Activated CD8-positive, alpha-beta T cell treated with anti-CD3 and anti-CD28 coated beads, Interleukin-2, amount 10 ng/mL, durations not matched to agents 7 days and 5 days (primary cell): ENCODE measurements at regions not wholly inside any gene's neighbourhood (a gene's known extent, or its start where the extent isn't known, plus 50 kb on each side); places are given as distances from the start of the nearest gene placed in this dataset.

Experiments used
- ATAC-seq: fragments of 150-1000 bp; cut with Tn5 transposase; one replicate; pipeline ENCODE4 v1.10.0; 2021; ENCODE audit warnings: moderate library complexity
- CTCF ChIA-PET: fragments of 350-600 bp; sonication (Branson Sonifier 250); formaldehyde crosslinking; loops from one replicate; lab custom pipeline; 2021; ENCODE audit warnings: antibody characterized with exemption; lab: Charles Lee
- POLR2A ChIA-PET: fragments of 350-600 bp; sonication (Branson Sonifier 250); formaldehyde crosslinking; loops from one replicate; lab custom pipeline; 2021; ENCODE audit warnings: antibody characterized with exemption; lab: Charles Lee
- DNase-seq: peaks from one replicate; pipeline ENCODE4 v3.0.0-alpha.2; 2020
- H3K27ac Mint-ChIP-seq: one replicate; pipeline ENCODE4 v1.8.0; 2021; ENCODE audit warnings: mild to moderate bottlenecking, mixed read lengths
- H3K27me3 Mint-ChIP-seq: one replicate; pipeline ENCODE4 v1.8.0; 2021; ENCODE audit warnings: low read depth, mixed read lengths
- H3K36me3 Mint-ChIP-seq: one replicate; pipeline ENCODE4 v1.8.0; 2021; ENCODE audit warnings: low read depth, mixed read lengths
- H3K4me1 Mint-ChIP-seq: one replicate; pipeline ENCODE4 v1.8.0; 2021; ENCODE audit warnings: low read depth, mixed read lengths
- H3K4me3 Mint-ChIP-seq: one replicate; pipeline ENCODE4 v1.8.0; 2021; ENCODE audit warnings: mild to moderate bottlenecking, mixed read lengths
- H3K9me3 Mint-ChIP-seq: one replicate; pipeline ENCODE4 v1.8.0; 2022; ENCODE audit warnings: mixed read lengths; ENCODE audit not compliant: insufficient read depth

GRCh38 chr1:80917826-80918225, 882.9 kb upstream of the ADGRL2 start:
- CTCF ChIA-PET = no interaction called here
- no peak for DNase-seq

DNA sequence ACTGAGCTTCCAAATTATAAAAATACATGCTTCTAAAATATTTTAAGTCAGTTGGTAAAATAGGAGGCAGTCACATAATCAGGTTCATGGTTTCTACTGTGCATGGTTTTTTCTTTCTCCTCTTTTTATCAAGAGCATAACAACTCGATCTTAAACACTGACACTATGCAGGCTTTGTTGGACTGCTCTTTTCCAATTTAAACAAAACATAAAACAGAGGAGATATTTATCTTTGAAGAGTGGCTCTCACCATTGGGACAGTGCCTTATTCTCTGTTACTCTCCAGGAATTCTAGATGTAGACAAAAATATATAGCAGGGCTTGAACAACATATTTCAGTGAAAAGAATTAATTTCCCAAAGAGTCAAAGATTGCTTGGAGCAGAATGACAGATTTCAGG, 883.5 kb upstream of the ADGRL2 start:
- POLR2A ChIA-PET = no interaction called here
- Mint-ChIP-seq H3K27me3 (no peaks in the 10 kb centered on the region), H3K4me1 (no peaks in the 10 kb centered on the region), H3K36me3 (no peaks in the 10 kb centered on the region), H3K4me3 (no peak overlapping the region), H3K9me3 (peaks cover 4% of the 10 kb centered on the region), H3K27ac (no peak overlapping the region)
- no peak for ATAC-seq
- no peak for DNase-seq
- CTCF ChIA-PET = no interaction called here

More at GRCh38 chr1:80917826-80918225, 882.9 kb upstream of the ADGRL2 start:
- Mint-ChIP-seq H3K4me3 (no peak overlapping the region), H3K27ac (no peak overlapping the region), H3K9me3 (peaks cover 4% of the 10 kb centered on the region), H3K27me3 (no peaks in the 10 kb centered on the region), H3K4me1 (no peaks in the 10 kb centered on the region), H3K36me3 (no peaks in the 10 kb centered on the region)
- no peak for ATAC-seq
- POLR2A ChIA-PET = no interaction called here

DNA sequence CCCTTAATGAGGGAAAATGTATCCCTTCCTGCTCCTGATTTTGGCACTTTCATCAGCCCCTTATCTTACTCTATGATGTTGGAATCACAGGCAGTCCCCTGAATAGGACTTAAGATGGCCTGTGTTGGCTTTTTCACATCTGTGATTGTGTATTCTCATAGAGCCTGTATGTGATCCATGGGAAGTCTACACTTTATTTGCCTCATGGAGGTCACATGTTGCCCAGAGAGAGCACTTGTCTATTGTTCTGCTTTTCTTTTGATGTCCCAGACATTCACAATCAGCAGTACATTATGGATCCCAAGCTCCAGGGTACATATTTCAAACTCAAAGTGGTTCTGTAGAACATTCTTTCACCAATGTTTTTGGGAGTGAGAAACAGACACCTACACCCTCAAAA, 885.2 kb upstream of the ADGRL2 start:
- ATAC-seq (no peak), DNase-seq (no peak)
- ChIA-PET CTCF (no interaction called here), POLR2A (no interaction called here)
- Mint-ChIP-seq H3K36me3 (no peaks in the 10 kb centered on the region), H3K27me3 (no peaks in the 10 kb centered on the region), H3K4me1 (no peaks in the 10 kb centered on the region), H3K4me3 (no peak overlapping the region), H3K9me3 (peaks cover 4% of the 10 kb centered on the region), H3K27ac (no peak overlapping the region)

- H3K27ac Mint-ChIP-seq = no peak overlapping the region
- peaks cover 4% of the 10 kb centered on the region for H3K9me3 Mint-ChIP-seq
- ATAC-seq (no peak), DNase-seq (no peak)
- CTCF ChIA-PET = interaction anchor here (1.0 kb wide), 1 partner anchor 10 kb away, joined by 3 read pairs; no protein-coding TSS in a partner anchor
- H3K27me3 Mint-ChIP-seq = no peaks in the 10 kb centered on the region
- POLR2A ChIA-PET = no interaction called here
- no peaks in the 10 kb centered on the region for H3K36me3 Mint-ChIP-seq
- H3K4me3 Mint-ChIP-seq = no peak overlapping the region
- no peaks in the 10 kb centered on the region for H3K4me1 Mint-ChIP-seq
These were observed 890.3 kb upstream of the ADGRL2 start for GRCh38 chr1:80910426-80910825.

DNA sequence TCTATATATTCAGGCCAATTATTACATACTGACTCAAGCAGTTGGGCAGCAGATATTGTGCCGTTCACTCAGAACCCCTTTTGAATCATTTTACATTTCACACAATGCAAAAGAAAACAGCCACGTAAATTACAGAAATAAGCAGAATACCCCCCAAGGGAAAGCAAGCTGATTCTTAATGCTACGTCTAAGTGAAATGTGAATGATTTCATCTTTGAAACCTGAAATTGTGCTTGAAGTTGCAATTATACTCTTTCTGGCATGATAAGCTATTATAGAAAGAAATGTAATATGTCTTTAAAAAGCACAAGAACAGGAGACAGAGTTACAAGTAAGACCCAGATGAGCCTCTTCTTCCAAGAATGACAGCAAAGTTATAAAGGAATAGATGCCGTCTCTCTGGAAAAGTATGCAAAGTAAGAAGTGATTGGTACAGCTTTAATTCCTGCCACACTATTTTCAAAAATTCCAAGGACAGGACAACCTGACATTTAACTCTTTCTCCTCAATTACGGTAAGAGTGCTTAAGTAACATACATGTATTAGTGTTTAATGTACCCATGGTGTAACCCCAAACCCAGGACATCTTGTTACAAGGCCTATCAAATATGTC, 891.5 kb upstream of the ADGRL2 start:
- no peaks in the 10 kb centered on the region for H3K36me3 Mint-ChIP-seq
- peaks cover 4% of the 10 kb centered on the region for H3K9me3 Mint-ChIP-seq
- no peaks in the 10 kb centered on the region for H3K27me3 Mint-ChIP-seq
- H3K27ac Mint-ChIP-seq = no peak overlapping the region
- ATAC-seq = no peak
- ChIA-PET POLR2A (no interaction called here), CTCF (interaction anchor here (1.0 kb wide), 1 partner anchor 9 kb away, joined by 3 read pairs; no protein-coding TSS in a partner anchor)
- no peak for DNase-seq
- H3K4me1 Mint-ChIP-seq = no peaks in the 10 kb centered on the region
- H3K4me3 Mint-ChIP-seq = no peak overlapping the region

DNA sequence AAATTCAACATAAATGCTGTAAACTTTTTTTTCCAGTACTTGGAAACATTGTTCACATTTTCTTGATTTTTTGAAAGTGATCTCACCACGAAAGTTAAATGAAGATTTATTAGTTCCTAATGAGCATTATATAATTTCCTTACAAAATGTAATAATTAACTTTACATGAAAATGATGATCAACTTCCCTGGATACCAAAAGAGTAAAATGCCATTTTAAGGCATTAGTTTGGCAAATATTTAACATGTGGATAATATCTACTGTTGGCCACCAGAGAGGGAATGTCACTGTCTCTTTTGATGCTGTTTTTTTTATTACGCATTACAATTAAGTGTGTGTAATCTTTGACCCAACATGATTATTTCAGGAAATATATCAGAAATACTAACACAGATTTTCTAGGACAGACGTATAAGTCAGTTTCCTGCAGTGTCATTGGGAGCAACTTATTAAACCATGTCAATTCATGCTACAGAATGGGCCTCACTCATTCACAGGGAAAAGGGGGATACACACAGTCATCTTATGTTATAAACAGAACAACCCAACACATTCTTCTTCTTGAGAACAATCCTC, 903.9 kb upstream of the ADGRL2 start:
- no peaks in the 10 kb centered on the region for H3K36me3 Mint-ChIP-seq
- CTCF ChIA-PET = no interaction called here
- H3K4me3 Mint-ChIP-seq = no peak overlapping the region
- peaks cover 19% of the 10 kb centered on the region for H3K9me3 Mint-ChIP-seq
- no peak overlapping the region for H3K27ac Mint-ChIP-seq
- no peaks in the 10 kb centered on the region for H3K27me3 Mint-ChIP-seq
- POLR2A ChIA-PET = no interaction called here
- no peak for DNase-seq
- no peak for ATAC-seq
- H3K4me1 Mint-ChIP-seq = no peaks in the 10 kb centered on the region

GRCh38 chr1:80894921-80895320, 905.8 kb upstream of the ADGRL2 start:
- no peaks in the 10 kb centered on the region for H3K36me3 Mint-ChIP-seq
- ATAC-seq (no peak), DNase-seq (no peak)
- H3K4me1 Mint-ChIP-seq = no peaks in the 10 kb centered on the region
- H3K27me3 Mint-ChIP-seq = no peaks in the 10 kb centered on the region
- CTCF ChIA-PET = no interaction called here
- POLR2A ChIA-PET = no interaction called here
- peaks cover 14% of the 10 kb centered on the region for H3K9me3 Mint-ChIP-seq
- no peak overlapping the region for H3K27ac Mint-ChIP-seq
- H3K4me3 Mint-ChIP-seq = no peak overlapping the region

GRCh38 chr1:80893115-80893514, 907.6 kb upstream of the ADGRL2 start:
- CTCF ChIA-PET = no interaction called here
- Mint-ChIP-seq H3K27ac (no peak overlapping the region), H3K27me3 (no peaks in the 10 kb centered on the region), H3K4me3 (no peak overlapping the region), H3K9me3 (peaks cover 10% of the 10 kb centered on the region), H3K4me1 (no peaks in the 10 kb centered on the region), H3K36me3 (no peaks in the 10 kb centered on the region)
- ATAC-seq = no peak
- DNase-seq = no peak
- POLR2A ChIA-PET = no interaction called here

DNA sequence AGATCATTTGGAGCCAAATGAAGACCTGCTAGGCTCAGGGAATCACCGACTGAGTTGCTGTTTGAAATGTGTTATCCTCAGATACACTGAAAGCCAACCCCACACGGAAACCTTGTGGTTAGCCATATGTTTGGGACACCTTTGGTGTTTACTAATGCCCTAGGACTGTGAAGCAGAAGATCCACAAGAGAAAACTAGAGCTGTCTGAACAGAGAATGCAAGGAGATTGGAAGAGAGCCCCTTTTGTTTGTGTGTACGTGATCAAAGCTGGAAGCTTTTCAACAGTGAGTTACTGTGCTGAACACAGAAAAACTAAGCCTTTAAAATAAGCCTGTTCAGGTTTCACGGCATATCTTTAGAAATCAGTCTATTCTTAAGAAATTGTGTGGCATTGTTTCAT, 908.2 kb upstream of the ADGRL2 start:
- no peaks in the 10 kb centered on the region for H3K27me3 Mint-ChIP-seq
- no peak for ATAC-seq
- no peaks in the 10 kb centered on the region for H3K36me3 Mint-ChIP-seq

GRCh38 chr1:80891871-80892270, 908.9 kb upstream of the ADGRL2 start:
- H3K36me3 Mint-ChIP-seq = no peaks in the 10 kb centered on the region

More for the DNA sequence above, 908.2 kb upstream of the ADGRL2 start:
- Mint-ChIP-seq H3K9me3 (peaks cover 7% of the 10 kb centered on the region), H3K4me1 (no peaks in the 10 kb centered on the region), H3K4me3 (no peak overlapping the region), H3K27ac (no peak overlapping the region)
- CTCF ChIA-PET = no interaction called here
- POLR2A ChIA-PET = no interaction called here
- DNase-seq = no peak

GRCh38 chr1:80882553-80882952, 918.2 kb upstream of the ADGRL2 start:
- CTCF ChIA-PET = no interaction called here
- POLR2A ChIA-PET = no interaction called here
- no peaks in the 10 kb centered on the region for H3K4me1 Mint-ChIP-seq
- H3K4me3 Mint-ChIP-seq = no peak overlapping the region
- no peak for ATAC-seq
- no peak overlapping the region for H3K27ac Mint-ChIP-seq
- DNase-seq = no peak
- no peaks in the 10 kb centered on the region for H3K27me3 Mint-ChIP-seq
- no peaks in the 10 kb centered on the region for H3K36me3 Mint-ChIP-seq
- H3K9me3 Mint-ChIP-seq = no peaks in the 10 kb centered on the region

More at GRCh38 chr1:80891871-80892270, 908.9 kb upstream of the ADGRL2 start:
- Mint-ChIP-seq H3K27ac (no peak overlapping the region), H3K4me3 (no peak overlapping the region), H3K4me1 (no peaks in the 10 kb centered on the region), H3K27me3 (no peaks in the 10 kb centered on the region), H3K9me3 (peaks cover 4% of the 10 kb centered on the region)
- CTCF ChIA-PET = no interaction called here
- DNase-seq (no peak), ATAC-seq (no peak)
- POLR2A ChIA-PET = no interaction called here

DNA sequence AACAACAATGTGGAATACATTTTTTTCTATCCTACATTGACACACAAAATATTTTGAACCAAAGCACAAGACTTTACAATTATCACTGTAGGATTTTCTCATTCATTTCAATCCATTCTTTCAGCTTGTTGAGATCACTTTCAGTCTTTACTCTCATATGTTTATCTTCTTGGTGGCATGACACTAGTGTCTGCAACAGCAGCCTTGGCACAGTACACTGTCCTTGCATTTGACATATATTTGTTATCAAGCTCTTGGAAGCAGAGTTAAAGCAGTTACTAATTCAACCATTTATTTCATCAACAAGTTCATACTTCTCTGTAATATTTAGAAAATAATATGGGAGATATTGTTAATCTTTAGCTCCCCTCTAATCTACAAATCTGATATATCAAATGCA, 922.4 kb upstream of the ADGRL2 start:
- DNase-seq (no peak), ATAC-seq (no peak)
- POLR2A ChIA-PET = no interaction called here
- Mint-ChIP-seq H3K9me3 (no peaks in the 10 kb centered on the region), H3K27ac (no peak overlapping the region), H3K36me3 (no peaks in the 10 kb centered on the region), H3K4me3 (no peak overlapping the region), H3K4me1 (no peaks in the 10 kb centered on the region), H3K27me3 (no peaks in the 10 kb centered on the region)
- CTCF ChIA-PET = no interaction called here

- no peak for DNase-seq
- Mint-ChIP-seq H3K4me3 (no peak overlapping the region), H3K36me3 (no peaks in the 10 kb centered on the region), H3K27ac (no peak overlapping the region), H3K9me3 (no peaks in the 10 kb centered on the region), H3K4me1 (no peaks in the 10 kb centered on the region), H3K27me3 (no peaks in the 10 kb centered on the region)
- CTCF ChIA-PET = no interaction called here
- ATAC-seq = no peak
- POLR2A ChIA-PET = no interaction called here
These were observed 924.7 kb upstream of the ADGRL2 start for GRCh38 chr1:80876035-80876434.
